ENCODE measurements at regions not wholly inside any gene's neighbourhood (a gene's known extent, or its start where the extent isn't known, plus 50 kb on each side); places are given as distances from the start of the nearest gene placed in this dataset.
"Not testable (repeated sequence)": the region's sequence is repeated elsewhere in the genome, so short reads cannot be mapped to it uniquely, and the experiment has no call there.

- intact Hi-C loops (cut with DNase I) = no loop called here
- H3K9me3 ChIP-seq = no peaks in the 10 kb centered on the region
- no peak overlapping the region for H3K4me3 ChIP-seq
- H3K27me3 ChIP-seq = no peaks in the 10 kb centered on the region
- TF ChIP-seq CTCF (IDR thresholded peaks at IDR 0.05) = no peak
- TF ChIP-seq POLR2A (IDR thresholded peaks at IDR 0.05) = no peak
- no peaks in the 10 kb centered on the region for H3K36me3 ChIP-seq
- H3K4me1 ChIP-seq = no peaks in the 10 kb centered on the region
- 77 to 84% methylated on average over 10 to 14 of the region's 14 CpGs for WGBS, 2 donors
- no peak for DNase-seq
- H3K27ac ChIP-seq = no peak overlapping the region
Measured at GRCh38 chr15:98083203-98083910, 122.9 kb downstream of the ARRDC4 start.

GRCh38 chr15:98085003-98085639 lies 124.6 kb downstream of the ARRDC4 start:
- no peak overlapping the region for H3K27ac ChIP-seq
- TF ChIP-seq POLR2A (IDR thresholded peaks at IDR 0.05) = no peak
- TF ChIP-seq CTCF (IDR thresholded peaks at IDR 0.05) = peak; percentile 31 to 81 (median 60)
- intact Hi-C loops (cut with DNase I) = loop anchor here (5.0 kb wide), 1 partner anchor 178 kb away; no protein-coding TSS in a partner anchor
- H3K4me3 ChIP-seq = no peak overlapping the region
- no peaks in the 10 kb centered on the region for H3K27me3 ChIP-seq
- WGBS, 2 donors = 0 to 3% methylated on average over 2 of the region's 2 CpGs
- DNase-seq = no peak
- H3K4me1 ChIP-seq = no peaks in the 10 kb centered on the region
- no peaks in the 10 kb centered on the region for H3K9me3 ChIP-seq
- no peaks in the 10 kb centered on the region for H3K36me3 ChIP-seq

- WGBS, 2 donors = 82 to 84% methylated on average over 11 to 12 of the region's 35 CpGs
- not testable (repeated sequence) for H3K36me3 ChIP-seq, H3K9me3 ChIP-seq, H3K27ac ChIP-seq, H3K4me1 ChIP-seq, DNase-seq, H3K27me3 ChIP-seq, H3K4me3 ChIP-seq
- intact Hi-C loops (cut with DNase I) = loop anchor here (5.0 kb wide), 1 partner anchor 181 kb away; no protein-coding TSS in a partner anchor
Measured at GRCh38 chr15:98088307-98088945, 127.9 kb downstream of the ARRDC4 start.

- intact Hi-C loops (cut with DNase I) = loop anchor here (5.0 kb wide), 1 partner anchor 182 kb away; no protein-coding TSS in a partner anchor
- H3K27ac ChIP-seq, H3K36me3 ChIP-seq, DNase-seq, H3K4me3 ChIP-seq, H3K4me1 ChIP-seq, H3K27me3 ChIP-seq, H3K9me3 ChIP-seq: not testable (repeated sequence)
- 91% methylated on average over 4 of the region's 9 CpGs; no CpG with 5 or more reads in 1 of the 2 donors for WGBS, 2 donors
Measured at GRCh38 chr15:98089352-98089751, 128.8 kb downstream of the ARRDC4 start.

- H3K4me1 ChIP-seq; H3K27ac ChIP-seq; H3K27me3 ChIP-seq; H3K4me3 ChIP-seq; H3K9me3 ChIP-seq; DNase-seq; H3K36me3 ChIP-seq; intact Hi-C loops (cut with DNase I): not testable (repeated sequence)
- WGBS, 2 donors = 76 to 77% methylated on average over 2 of the region's 2 CpGs
Measured at GRCh38 chr15:98097986-98098385, 137.5 kb downstream of the ARRDC4 start.

GRCh38 chr15:98100606-98101005 lies 140.1 kb downstream of the ARRDC4 start:
- H3K27me3 ChIP-seq; DNase-seq; intact Hi-C loops (cut with DNase I); H3K36me3 ChIP-seq; H3K4me3 ChIP-seq; H3K4me1 ChIP-seq; H3K27ac ChIP-seq; H3K9me3 ChIP-seq: not testable (repeated sequence)
- WGBS, 2 donors = 66 to 70% methylated on average over 6 of the region's 6 CpGs

GRCh38 chr15:98103570-98103969 lies 143.1 kb downstream of the ARRDC4 start:
- intact Hi-C loops (cut with DNase I) = no loop called here
- H3K27me3 ChIP-seq = no peaks in the 10 kb centered on the region
- no peaks in the 10 kb centered on the region for H3K36me3 ChIP-seq
- TF ChIP-seq CTCF (IDR thresholded peaks at IDR 0.05) (no peak), POLR2A (IDR thresholded peaks at IDR 0.05) (no peak)
- no peak overlapping the region for H3K27ac ChIP-seq
- 82 to 89% methylated on average over 5 to 6 of the region's 6 CpGs for WGBS, 2 donors
- DNase-seq = no peak
- H3K9me3 ChIP-seq = no peaks in the 10 kb centered on the region
- no peaks in the 10 kb centered on the region for H3K4me1 ChIP-seq
- no peak overlapping the region for H3K4me3 ChIP-seq

- H3K36me3 ChIP-seq; H3K4me1 ChIP-seq; H3K9me3 ChIP-seq; H3K4me3 ChIP-seq; H3K27ac ChIP-seq; DNase-seq; intact Hi-C loops (cut with DNase I); H3K27me3 ChIP-seq: not testable (repeated sequence)
- WGBS, 2 donors = 95 to 96% methylated on average over 19 to 28 of the region's 53 CpGs
Measured at GRCh38 chr15:98104386-98105151, 144.1 kb downstream of the ARRDC4 start.

GRCh38 chr15:98106615-98107194 lies 146.2 kb downstream of the ARRDC4 start:
- H3K4me1 ChIP-seq; H3K4me3 ChIP-seq; DNase-seq; H3K9me3 ChIP-seq; intact Hi-C loops (cut with DNase I); H3K36me3 ChIP-seq; H3K27ac ChIP-seq; H3K27me3 ChIP-seq: not testable (repeated sequence)
- WGBS, 2 donors = 35 to 71% methylated on average over 5 of the region's 10 CpGs

All from esophagus squamous epithelium (tissue), 5 donors.